ENCODE measurements at regions not wholly inside any gene's neighbourhood (a gene's known extent, or its start where the extent isn't known, plus 50 kb on each side); places are given as distances from the start of the nearest gene placed in this dataset.

DNA sequence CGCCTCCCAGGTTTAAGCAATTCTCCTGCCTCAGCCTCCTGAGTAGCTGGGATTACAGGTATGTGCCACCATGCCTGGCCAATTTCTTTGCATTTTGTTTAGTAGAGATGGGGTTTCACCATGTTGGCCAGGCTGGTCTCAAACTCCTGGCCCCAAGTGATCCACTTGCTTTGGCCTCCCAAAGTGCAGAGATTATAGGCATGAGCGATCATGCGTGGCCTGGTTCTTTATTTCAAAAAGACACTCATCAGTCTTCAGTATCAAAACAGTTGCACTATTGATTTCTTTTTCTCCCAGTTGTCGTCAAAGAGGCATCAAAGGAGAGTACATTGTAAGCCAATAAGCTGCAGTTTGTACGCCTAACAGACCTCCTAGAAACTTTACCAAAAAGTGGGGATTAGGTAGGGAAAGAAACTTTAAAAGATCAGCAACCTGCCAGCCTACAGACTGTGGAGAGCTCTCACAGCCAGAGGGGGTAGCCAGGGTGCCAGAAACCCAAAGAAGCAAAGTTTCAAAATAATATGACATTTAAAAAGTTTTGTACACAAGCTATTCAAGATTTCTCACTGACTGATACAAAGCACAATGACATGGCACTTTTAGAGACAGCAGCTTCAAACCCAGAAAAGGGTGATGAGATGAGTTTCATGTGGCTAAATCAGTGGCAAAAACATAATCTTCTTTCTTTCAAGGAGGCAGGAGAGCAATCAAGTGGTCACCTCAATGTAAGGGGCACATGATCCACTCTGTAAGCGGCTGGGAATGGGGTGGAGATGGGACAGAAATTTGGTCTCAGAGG, 83.0 kb upstream of the RALY start:
- in situ Hi-C loops (cut with MboI; ENCODE audit: low sequenced_read_pairs in 4 of 4) = no loop called here
- H3K27me3 ChIP-seq = no peaks in the 10 kb centered on the region

DNA sequence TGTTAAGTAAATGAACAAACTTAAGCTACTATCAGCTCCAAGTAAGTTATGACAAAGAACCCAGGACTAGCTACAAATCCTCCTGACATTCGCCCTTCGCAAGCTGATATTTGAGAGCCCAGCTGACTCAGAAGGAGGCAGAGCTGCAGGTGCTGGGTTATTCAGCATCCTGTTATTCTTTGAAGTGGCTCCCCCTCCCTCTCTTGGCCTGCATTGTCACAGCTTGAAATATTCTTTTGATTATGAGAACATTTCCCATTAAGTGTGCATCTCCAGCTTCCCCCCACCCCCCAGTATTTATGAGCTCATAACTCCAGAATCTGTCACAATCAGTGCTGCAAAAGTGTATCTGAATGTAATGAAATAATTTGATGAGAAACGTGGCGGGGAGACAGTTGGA, 78.8 kb upstream of the RALY start:
- Histone ChIP-seq H3K36me3 (no peaks in the 10 kb centered on the region), H3K27ac (no peak overlapping the region), H3K9me3 (no peaks in the 10 kb centered on the region), H3K4me1 (peaks cover 0 to 7% of the 10 kb centered on the region in 2 donors), H3K27me3 (no peaks in the 10 kb centered on the region), H3K4me3 (no peak overlapping the region)
- in situ Hi-C loops (cut with MboI; ENCODE audit: low sequenced_read_pairs in 4 of 4) = no loop called here
- TF ChIP-seq, protein P1, sequence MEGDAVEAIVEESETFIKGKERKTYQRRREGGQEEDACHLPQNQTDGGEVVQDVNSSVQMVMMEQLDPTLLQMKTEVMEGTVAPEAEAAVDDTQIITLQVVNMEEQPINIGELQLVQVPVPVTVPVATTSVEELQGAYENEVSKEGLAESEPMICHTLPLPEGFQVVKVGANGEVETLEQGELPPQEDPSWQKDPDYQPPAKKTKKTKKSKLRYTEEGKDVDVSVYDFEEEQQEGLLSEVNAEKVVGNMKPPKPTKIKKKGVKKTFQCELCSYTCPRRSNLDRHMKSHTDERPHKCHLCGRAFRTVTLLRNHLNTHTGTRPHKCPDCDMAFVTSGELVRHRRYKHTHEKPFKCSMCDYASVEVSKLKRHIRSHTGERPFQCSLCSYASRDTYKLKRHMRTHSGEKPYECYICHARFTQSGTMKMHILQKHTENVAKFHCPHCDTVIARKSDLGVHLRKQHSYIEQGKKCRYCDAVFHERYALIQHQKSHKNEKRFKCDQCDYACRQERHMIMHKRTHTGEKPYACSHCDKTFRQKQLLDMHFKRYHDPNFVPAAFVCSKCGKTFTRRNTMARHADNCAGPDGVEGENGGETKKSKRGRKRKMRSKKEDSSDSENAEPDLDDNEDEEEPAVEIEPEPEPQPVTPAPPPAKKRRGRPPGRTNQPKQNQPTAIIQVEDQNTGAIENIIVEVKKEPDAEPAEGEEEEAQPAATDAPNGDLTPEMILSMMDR (IDR thresholded peaks at IDR 0.05 in 4 of 5, conservative IDR thresholded peaks at IDR 0.05 in 1 of 5) = no peak
- TF ChIP-seq POLR2A (IDR thresholded peaks at IDR 0.05) = no peak
- ATAC-seq (no peak), DNase-seq (no peak)
- intact Hi-C loops (cut with DNase I; ENCODE audit: low total_unique reads) = loop anchor here (1.0 to 5.0 kb wide), 3 partner anchors 122 to 212 kb away; no protein-coding TSS in a partner anchor

More for the DNA sequence above, 83.0 kb upstream of the RALY start:
- H3K27ac ChIP-seq = no peak overlapping the region
- no peaks in the 10 kb centered on the region for H3K9me3 ChIP-seq
- DNase-seq (no peak), ATAC-seq (no peak)
- H3K36me3 ChIP-seq = no peaks in the 10 kb centered on the region
- no peak overlapping the region for H3K4me3 ChIP-seq
- peaks cover 8 to 17% of the 10 kb centered on the region in 2 donors for H3K4me1 ChIP-seq
- intact Hi-C loops (cut with DNase I; ENCODE audit: low total_unique reads) = no loop called here
- TF ChIP-seq POLR2A (IDR thresholded peaks at IDR 0.05) = no peak
- TF ChIP-seq, protein P1 (IDR thresholded peaks at IDR 0.05 in 4 of 5, conservative IDR thresholded peaks at IDR 0.05 in 1 of 5) = no peak

DNA sequence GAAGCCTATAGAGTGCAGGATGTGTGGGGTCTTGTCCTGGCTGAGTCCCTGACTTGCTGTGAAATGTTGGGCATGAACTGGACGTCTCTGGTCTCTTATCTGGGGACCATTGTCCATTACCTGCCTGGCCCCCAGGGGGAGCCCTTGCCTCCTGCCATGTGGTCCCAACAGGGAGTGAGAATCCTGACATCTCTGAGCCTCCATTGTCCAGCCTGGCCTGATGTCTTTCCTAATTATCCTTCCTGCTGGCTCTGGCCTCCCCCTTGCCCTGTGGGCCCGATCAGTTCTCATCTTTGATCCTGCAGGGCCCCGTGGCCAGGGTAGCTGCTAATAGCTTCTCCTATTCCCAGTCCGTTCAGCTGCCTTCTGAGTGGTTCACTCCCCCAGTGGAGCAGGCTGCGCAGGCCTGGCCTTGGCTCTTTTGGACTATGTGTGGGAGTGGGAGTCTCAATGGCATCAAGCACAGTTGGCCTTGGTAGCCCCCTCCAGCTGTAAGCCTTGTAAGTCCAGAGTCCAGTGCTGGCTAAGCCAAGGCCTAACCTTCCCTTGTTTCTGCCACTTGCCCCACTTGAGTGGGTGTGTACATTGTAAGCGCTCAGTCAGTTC, 77.9 kb upstream of the RALY start:
- no peaks in the 10 kb centered on the region for H3K4me1 ChIP-seq
- no peaks in the 10 kb centered on the region for H3K9me3 ChIP-seq
- no peaks in the 10 kb centered on the region for H3K27me3 ChIP-seq
- H3K4me3 ChIP-seq = no peak overlapping the region
- intact Hi-C loops (cut with DNase I; ENCODE audit: low total_unique reads) = loop anchor here (1.0 to 5.0 kb wide), 3 partner anchors 123 to 211 kb away; no protein-coding TSS in a partner anchor
- TF ChIP-seq POLR2A (IDR thresholded peaks at IDR 0.05) = no peak
- TF ChIP-seq, protein P1 (IDR thresholded peaks at IDR 0.05 in 4 of 5, conservative IDR thresholded peaks at IDR 0.05 in 1 of 5) = peak; percentile 38 to 76 (median 65)
- H3K27ac ChIP-seq = no peak overlapping the region
- ATAC-seq (peak; percentile 56 to 68), DNase-seq (peak; percentile 4 to 40)
- in situ Hi-C loops (cut with MboI; ENCODE audit: low sequenced_read_pairs in 4 of 4) = no loop called here
- H3K36me3 ChIP-seq = no peaks in the 10 kb centered on the region

DNA sequence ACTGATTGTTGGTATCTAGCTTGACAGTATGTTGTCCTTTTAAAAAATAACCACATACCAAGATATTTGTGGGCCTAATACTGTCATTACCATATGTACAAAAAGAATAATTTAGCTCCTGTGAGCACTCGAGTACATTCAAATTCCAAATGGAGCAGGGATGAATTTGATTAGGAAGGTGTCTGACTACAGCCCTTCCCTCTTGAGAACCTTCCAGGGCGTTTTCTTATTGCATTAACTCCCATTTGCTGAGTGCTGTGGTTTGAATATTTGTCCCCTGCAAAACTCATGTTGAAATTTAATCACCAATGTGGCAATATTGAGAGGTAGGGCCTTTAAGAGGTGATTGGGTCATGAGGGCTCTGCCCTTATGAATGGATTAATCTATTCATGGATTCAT, 76.9 kb upstream of the RALY start:
- Histone ChIP-seq H3K27me3 (no peaks in the 10 kb centered on the region), H3K9me3 (no peaks in the 10 kb centered on the region), H3K4me1 (no peaks in the 10 kb centered on the region), H3K36me3 (no peaks in the 10 kb centered on the region), H3K27ac (no peak overlapping the region), H3K4me3 (no peak overlapping the region)
- in situ Hi-C loops (cut with MboI; ENCODE audit: low sequenced_read_pairs in 4 of 4) (no loop called here), intact Hi-C loops (cut with DNase I; ENCODE audit: low total_unique reads) (loop anchor here (5.0 kb wide), 1 partner anchor 211 kb away; no protein-coding TSS in a partner anchor)
- DNase-seq = no peak
- no peak for ATAC-seq
- TF ChIP-seq, protein P1 (IDR thresholded peaks at IDR 0.05 in 4 of 5, conservative IDR thresholded peaks at IDR 0.05 in 1 of 5) = no peak
- TF ChIP-seq POLR2A (IDR thresholded peaks at IDR 0.05) = no peak
